CD14-positive monocyte (primary cell): ENCODE measurements at regions not wholly inside any gene's neighbourhood (a gene's known extent, or its start where the extent isn't known, plus 50 kb on each side); places are given as distances from the start of the nearest gene placed in this dataset.
"Not testable (repeated sequence)": the region's sequence is repeated elsewhere in the genome, so short reads cannot be mapped to it uniquely, and the experiment has no call there.

Experiments used
- DNase-seq, 3 donors: peaks; one replicate each; pipeline ENCODE4 v3.0.0-alpha.2; 2011 to 2022
- H2AFZ ChIP-seq: 2 replicates; pipeline ENCODE4 v1.6.0; 2012; ENCODE audit warnings: mild to moderate bottlenecking, low read depth, low read length, inconsistent platforms; ENCODE audit not compliant: insufficient read depth, poor library complexity, severe bottlenecking
- H3K27ac ChIP-seq, 2 donors: 1 replicate in 1 of 2; 2 replicates in 1 of 2; pipeline ENCODE4 v1.5.1; 2012 to 2013; ENCODE audit warnings: low read length in 2 of 2, control low read depth in 1 of 2, inconsistent platforms in 1 of 2, low read depth in 1 of 2, mild to moderate bottlenecking in 1 of 2
- H3K27me3 ChIP-seq, 2 donors: one replicate each; pipeline versions ENCODE4 v1.6.0 to v1.6.1; 2011 to 2013; ENCODE audit warnings: low read length in 2 of 2; ENCODE audit not compliant: control insufficient read depth in 2 of 2, insufficient read depth in 2 of 2
- H3K36me3 ChIP-seq, 2 donors: replicated peaks in 1 of 2; 1 replicate in 1 of 2; 2 replicates in 1 of 2; pipeline versions ENCODE4 v1.5.1 to v1.6.1; 2012 to 2013; ENCODE audit warnings: low read length in 2 of 2, control low read depth in 1 of 2, inconsistent platforms in 1 of 2, mild to moderate bottlenecking in 1 of 2; ENCODE audit not compliant: insufficient read depth in 2 of 2, control insufficient read depth in 1 of 2
- H3K4me1 ChIP-seq, 2 donors: 1 replicate in 1 of 2; 2 replicates in 1 of 2; pipeline versions ENCODE4 v1.5.1 to v1.6.1; 2012 to 2013; ENCODE audit warnings: low read length in 2 of 2, control low read depth in 1 of 2, inconsistent platforms in 1 of 2, mild to moderate bottlenecking in 1 of 2, moderate library complexity in 1 of 2; ENCODE audit not compliant: insufficient read depth in 2 of 2, control insufficient read depth in 1 of 2
- H3K4me2 ChIP-seq: replicated peaks from 2 replicates; pipeline ENCODE3; 2012; ENCODE audit warnings: low read length, moderate library complexity, mild to moderate bottlenecking; ENCODE audit not compliant: poor library complexity, severe bottlenecking; ENCODE audit errors: extremely low read depth
- H3K4me3 ChIP-seq, 3 experiments: fragments of 200-600 bp in 1 of 3; sonication (generic) in 1 of 3; replicated peaks in 1 of 3; 1 replicate in 2 of 3; 2 replicates in 1 of 3; pipeline ENCODE4 v1.5.1; 2011 to 2013; ENCODE audit warnings: low read length in 3 of 3, mild to moderate bottlenecking in 3 of 3, control low read depth in 2 of 3, low read depth in 2 of 3, inconsistent platforms in 1 of 3, moderate library complexity in 1 of 3
- H3K79me2 ChIP-seq: 2 replicates; pipeline ENCODE4 v1.6.0; 2012; ENCODE audit warnings: mild to moderate bottlenecking, control low read depth, inconsistent platforms, low read length, moderate library complexity; ENCODE audit not compliant: insufficient read depth
- H3K9ac ChIP-seq: 2 replicates; pipeline ENCODE4 v1.6.0; 2017; ENCODE audit warnings: low read length, mild to moderate bottlenecking; ENCODE audit not compliant: insufficient read depth, poor library complexity, severe bottlenecking
- H3K9me3 ChIP-seq, 2 donors: replicated peaks in 1 of 2; 1 replicate in 1 of 2; 2 replicates in 1 of 2; pipeline versions ENCODE4 v1.5.1 to v1.6.1; 2012 to 2013; ENCODE audit warnings: low read length in 2 of 2, control low read depth in 1 of 2; ENCODE audit not compliant: control insufficient read depth in 1 of 2, insufficient read depth in 1 of 2
- H4K20me1 ChIP-seq: 2 replicates; pipeline ENCODE4 v1.6.0; 2012; ENCODE audit warnings: mild to moderate bottlenecking, low read length, control low read depth, moderate library complexity; ENCODE audit not compliant: insufficient read depth
- H3K27ac Mint-ChIP-seq, 7 donors: one replicate each; pipeline ENCODE4 v1.8.0; 2020; ENCODE audit warnings: mild to moderate bottlenecking in 7 of 7, mixed read lengths in 7 of 7, moderate library complexity in 6 of 7, inconsistent platforms in 2 of 7
- H3K27me3 Mint-ChIP-seq, 3 donors: one replicate each; pipeline ENCODE4 v1.8.0; 2021 to 2022; ENCODE audit warnings: low read depth in 3 of 3, mild to moderate bottlenecking in 3 of 3, mixed read lengths in 3 of 3, moderate library complexity in 3 of 3, inconsistent platforms in 1 of 3
- H3K36me3 Mint-ChIP-seq, 2 donors: one replicate each; pipeline ENCODE4 v1.8.0; 2020; ENCODE audit warnings: mixed read lengths in 2 of 2, inconsistent platforms in 1 of 2, mild to moderate bottlenecking in 1 of 2
- H3K4me1 Mint-ChIP-seq: one replicate; pipeline ENCODE4 v1.8.0; 2020; ENCODE audit warnings: mild to moderate bottlenecking, mixed read lengths
- H3K4me3 Mint-ChIP-seq, 2 donors: one replicate each; pipeline ENCODE4 v1.8.0; 2020; ENCODE audit warnings: mild to moderate bottlenecking in 2 of 2, mixed read lengths in 2 of 2, moderate library complexity in 1 of 2
- H3K9me3 Mint-ChIP-seq, 7 donors: one replicate each; pipeline ENCODE4 v1.8.0; 2020 to 2022; ENCODE audit warnings: mixed read lengths in 7 of 7, mild to moderate bottlenecking in 6 of 7, moderate library complexity in 6 of 7, inconsistent platforms in 2 of 7
- CTCF ChIP-seq: fragments of 200-600 bp; IDR thresholded peaks from one replicate; pipeline ENCODE4 v1.8.0; 2022; ENCODE audit warnings: antibody characterized with exemption, mild to moderate bottlenecking
- WGBS: methylation state at CpG from one replicate; pipeline ENCODE4 v1.1.5; 2013; ENCODE audit warnings: missing lambda C conversion rate; ENCODE audit not compliant: insufficient coverage; 5-methylcytosine and 5-hydroxymethylcytosine counted together
- intact Hi-C, 2 donors: fragments of 100-400 bp; cut with micrococcal nuclease; formaldehyde crosslinking; loops; one replicate each; pipeline versions ENCODE4 v1.15.0 to v1.15.1; 2023

DNA sequence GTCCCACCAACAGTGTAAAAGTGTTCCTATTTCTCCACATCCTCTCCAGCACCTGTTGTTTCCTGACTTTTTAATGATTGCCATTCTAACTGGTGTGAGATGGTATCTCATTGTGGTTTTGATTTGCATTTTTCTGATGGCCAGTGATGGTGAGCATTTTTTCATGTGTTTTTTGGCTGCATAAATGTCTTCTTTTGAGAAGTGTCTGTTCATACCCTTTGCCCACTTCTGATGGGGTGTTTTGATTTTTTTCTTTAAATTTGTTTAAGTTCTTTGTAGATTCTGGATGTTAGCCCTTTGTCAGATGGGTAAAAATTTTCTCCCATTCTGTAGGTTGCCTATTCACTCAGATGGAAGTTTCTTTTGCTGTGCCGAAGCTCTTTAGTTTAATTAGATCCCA, 183.9 kb downstream of the MSN start:
- H3K79me2 ChIP-seq, H3K4me3 Mint-ChIP-seq, H3K9me3 ChIP-seq, DNase-seq, H3K4me1 ChIP-seq, H3K27ac ChIP-seq, H2AFZ ChIP-seq, H3K9ac ChIP-seq, H3K4me1 Mint-ChIP-seq, H3K4me3 ChIP-seq, H4K20me1 ChIP-seq, intact Hi-C loops, H3K36me3 Mint-ChIP-seq, H3K4me2 ChIP-seq, H3K36me3 ChIP-seq, H3K27ac Mint-ChIP-seq: not testable (repeated sequence)
- no CpG with 5 or more reads among the region's 1 CpG for WGBS
- H3K27me3 ChIP-seq, result peaks cover 0 to 22% of the 10 kb centered on the region in 2 donors
- Mint-ChIP-seq H3K9me3 (peaks cover 4 to 25% (median 11%) of the 10 kb centered on the region in 7 donors), H3K27me3 (peaks cover 2 to 27% (median 2%) of the 10 kb centered on the region in 3 donors)

GRCh38 chrX:65850821-65851220, 183.4 kb downstream of the MSN start:
- H2AFZ ChIP-seq, H3K4me1 ChIP-seq, H3K4me3 ChIP-seq, H3K36me3 ChIP-seq, H3K36me3 Mint-ChIP-seq, H4K20me1 ChIP-seq, H3K4me3 Mint-ChIP-seq, DNase-seq, H3K27ac ChIP-seq, H3K4me1 Mint-ChIP-seq, H3K27ac Mint-ChIP-seq, H3K4me2 ChIP-seq, H3K9me3 ChIP-seq, H3K79me2 ChIP-seq, intact Hi-C loops, H3K9ac ChIP-seq: not testable (repeated sequence)
- peaks cover 0 to 22% of the 10 kb centered on the region in 2 donors for H3K27me3 ChIP-seq
- Mint-ChIP-seq H3K9me3 (peaks cover 4 to 21% (median 11%) of the 10 kb centered on the region in 7 donors), H3K27me3 (peaks cover 2 to 24% (median 2%) of the 10 kb centered on the region in 3 donors)
- no CpG with 5 or more reads among the region's 2 CpGs for WGBS

- Histone ChIP-seq H3K27ac (no peak overlapping the region), H3K79me2 (no peaks in the 10 kb centered on the region), H3K9ac (no peak overlapping the region), H2AFZ (no peak overlapping the region), H3K27me3 (peaks cover 0 to 42% of the 10 kb centered on the region in 2 donors), H3K36me3 (no peaks in the 10 kb centered on the region), H3K4me3 (no peak overlapping the region), H4K20me1 (no peaks in the 10 kb centered on the region), H3K4me1 (no peaks in the 10 kb centered on the region), H3K4me2 (no peak overlapping the region), H3K9me3 (no peaks in the 10 kb centered on the region)
- H3K9me3 Mint-ChIP-seq, result peaks cover 0 to 7% (median 0%) of the 10 kb centered on the region in 7 donors
- no peaks in the 10 kb centered on the region for H3K36me3 Mint-ChIP-seq
- DNase-seq, result no peak
- no CpG with 5 or more reads among the region's 2 CpGs for WGBS
- H3K4me3 Mint-ChIP-seq, result no peak overlapping the region
- TF ChIP-seq CTCF, result no peak
- intact Hi-C loops, result no loop called here
- no peak overlapping the region for H3K27ac Mint-ChIP-seq
- no peaks in the 10 kb centered on the region for H3K4me1 Mint-ChIP-seq
- H3K27me3 Mint-ChIP-seq, result peaks cover 0 to 37% (median 2%) of the 10 kb centered on the region in 3 donors
Measured at GRCh38 chrX:65846974-65847373, 179.5 kb downstream of the MSN start.
